Activated T-cell treated with anti-CD3 and anti-CD28 coated beads for 24 hours (primary cell): ENCODE measurements at regions not wholly inside any gene's neighbourhood (a gene's known extent, or its start where the extent isn't known, plus 50 kb on each side); places are given as distances from the start of the nearest gene placed in this dataset.

Experiments used
- DNase-seq: peaks from one replicate; pipeline ENCODE4 v3.0.0-alpha.2; 2020; ENCODE audit warnings: low read depth

DNA sequence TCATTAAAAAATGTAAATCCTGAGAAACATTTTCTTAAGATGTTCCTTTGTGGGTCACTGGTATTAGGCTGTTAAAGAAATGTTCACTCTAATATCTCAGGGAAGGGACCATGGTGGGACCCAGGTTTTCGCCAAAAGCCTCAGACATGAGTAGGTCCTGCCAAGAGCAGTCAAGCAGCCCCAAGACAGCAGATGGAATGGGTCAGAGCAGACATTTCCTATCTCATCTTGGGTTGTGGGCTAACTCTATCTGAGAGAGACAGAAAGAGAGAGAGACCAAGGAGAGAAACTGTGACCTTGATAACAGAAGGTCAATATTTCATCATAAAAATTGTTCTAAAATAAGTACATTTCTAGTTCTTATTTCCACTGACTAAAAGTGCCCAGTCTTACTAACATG, 661.7 kb downstream of the TSN start:
- no peak for DNase-seq

DNA sequence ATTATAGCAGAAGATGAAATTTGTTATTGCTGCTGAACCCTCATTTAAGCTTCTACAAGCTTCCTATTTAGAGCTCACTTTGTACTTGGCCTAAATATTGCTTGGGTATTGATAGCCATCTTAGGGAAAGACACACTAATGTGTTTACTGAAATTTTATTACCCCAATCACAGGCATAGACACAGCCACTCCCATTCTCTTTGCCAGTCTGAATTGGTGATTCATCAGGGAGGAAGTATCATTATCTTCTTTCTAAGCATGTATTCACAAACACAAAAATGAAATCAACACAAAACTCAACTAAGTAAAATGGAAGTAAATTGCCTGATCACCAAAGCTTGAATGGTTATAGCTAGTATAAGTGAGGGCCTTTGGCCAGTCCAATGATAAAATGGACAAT, 666.3 kb downstream of the TSN start:
- DNase-seq: no peak

DNA sequence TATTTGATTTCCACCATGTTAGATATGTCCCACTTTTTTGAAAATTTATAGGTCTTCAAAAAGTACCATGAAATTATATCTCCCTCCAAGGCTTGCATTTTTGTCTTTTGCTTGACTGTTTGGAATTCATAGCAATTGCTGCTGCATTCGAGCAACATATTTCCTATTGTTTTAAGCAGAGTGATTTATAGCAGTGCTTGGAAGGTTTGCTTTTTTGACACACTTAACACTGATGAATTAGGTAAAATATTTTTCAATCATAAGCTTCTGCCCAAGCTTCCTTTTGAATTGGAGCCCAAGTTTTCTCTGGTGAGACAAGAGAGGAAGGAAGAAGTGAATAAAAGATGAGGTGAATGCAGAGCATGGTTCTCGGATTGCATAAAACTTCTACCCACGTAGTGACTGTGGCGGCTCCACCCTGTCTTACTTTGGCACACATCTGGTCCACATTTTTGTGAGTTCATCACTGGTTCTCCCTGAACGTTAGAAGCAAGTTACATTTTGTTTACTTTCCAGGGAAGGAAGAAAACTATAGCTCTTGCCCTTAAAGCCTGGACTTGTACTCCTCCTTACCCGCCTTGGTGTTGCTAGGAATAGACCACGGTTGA, 667.0 kb downstream of the TSN start:
- no peak for DNase-seq

DNA sequence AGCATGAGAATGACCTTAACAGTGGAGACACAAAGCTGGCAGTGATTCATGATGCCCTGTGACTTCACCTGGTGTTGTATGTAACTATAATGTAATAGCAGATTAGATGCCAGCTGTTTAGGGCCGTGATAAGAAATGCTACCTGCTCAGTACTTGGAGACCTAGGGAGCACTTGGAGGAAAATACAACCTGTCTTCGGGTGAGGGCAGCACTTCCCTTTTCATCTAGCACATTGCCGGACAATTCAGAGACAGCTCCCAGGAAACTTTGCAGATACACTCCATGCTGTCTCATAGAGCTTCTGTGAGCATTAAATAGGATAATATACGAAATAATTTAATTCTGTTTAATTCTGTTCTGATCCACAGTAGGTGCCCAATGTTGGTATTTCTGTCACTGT, 668.5 kb downstream of the TSN start:
- no peak for DNase-seq

DNA sequence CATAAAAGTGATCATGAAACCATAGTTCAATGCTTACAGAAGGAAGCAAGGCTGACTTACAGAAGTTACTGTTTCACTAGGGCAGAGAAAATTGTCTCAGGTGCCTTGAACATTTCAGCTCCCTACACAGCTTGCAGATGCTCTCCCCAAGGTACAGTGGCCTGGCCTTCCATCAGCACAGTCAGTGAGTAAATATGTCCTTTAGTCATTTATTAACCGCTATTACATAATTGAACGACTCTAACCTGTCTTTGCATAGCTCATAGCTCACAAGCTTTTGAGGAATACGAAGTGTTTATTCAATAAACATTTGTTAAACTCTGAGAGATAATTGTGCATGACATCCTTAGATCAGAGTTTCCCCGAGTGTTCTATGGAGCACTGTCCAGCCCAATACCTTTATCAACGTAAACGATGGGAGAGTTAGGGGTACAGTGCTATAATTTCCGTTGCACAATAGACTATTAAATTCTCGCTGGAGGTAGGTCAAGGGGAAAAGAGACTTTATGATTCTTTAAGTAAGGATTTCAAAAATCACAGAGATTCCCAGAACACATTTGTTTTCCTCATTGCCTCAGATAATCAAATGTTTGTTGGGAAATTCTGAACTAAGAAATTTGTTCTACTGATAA, 677.8 kb downstream of the TSN start:
- DNase-seq: no peak

DNA sequence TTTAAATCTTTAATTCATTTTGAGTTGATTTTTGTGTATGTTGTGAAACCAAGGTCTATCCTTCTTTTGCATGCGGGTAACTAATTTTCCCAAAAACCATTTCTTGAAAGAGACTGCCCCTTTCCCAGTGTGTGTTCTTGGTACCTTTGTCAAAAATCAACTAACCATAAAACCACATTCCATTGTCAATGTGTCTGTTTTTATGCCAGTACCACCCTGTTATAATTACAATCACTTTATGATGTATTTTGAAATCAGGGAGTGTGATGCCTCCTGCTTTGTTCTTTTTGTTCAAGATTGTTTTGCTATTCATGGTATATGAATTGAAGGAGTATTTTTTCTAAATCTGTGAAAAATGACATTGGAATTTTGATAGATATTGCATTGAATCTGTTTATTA, 689.6 kb downstream of the TSN start:
- no peak for DNase-seq

DNA sequence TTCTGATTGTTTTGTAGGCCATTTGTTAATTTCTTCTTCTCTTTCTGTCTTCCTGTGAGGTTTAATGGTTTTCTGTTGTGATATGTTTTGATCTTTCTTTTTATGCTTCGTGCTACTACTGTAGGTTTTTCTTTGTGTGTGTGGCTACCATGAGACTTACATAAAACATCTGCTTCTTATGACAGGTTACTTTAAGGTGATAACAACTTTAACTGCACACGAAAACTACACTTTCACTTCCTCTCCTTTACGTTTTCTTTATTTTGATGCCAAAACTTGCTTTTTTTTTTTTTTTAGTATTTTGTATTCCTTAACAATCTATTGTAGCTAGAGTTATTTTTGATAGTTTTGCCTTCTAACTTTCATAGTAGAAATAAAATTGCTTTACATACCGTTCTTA, 691.3 kb downstream of the TSN start:
- no peak for DNase-seq

DNA sequence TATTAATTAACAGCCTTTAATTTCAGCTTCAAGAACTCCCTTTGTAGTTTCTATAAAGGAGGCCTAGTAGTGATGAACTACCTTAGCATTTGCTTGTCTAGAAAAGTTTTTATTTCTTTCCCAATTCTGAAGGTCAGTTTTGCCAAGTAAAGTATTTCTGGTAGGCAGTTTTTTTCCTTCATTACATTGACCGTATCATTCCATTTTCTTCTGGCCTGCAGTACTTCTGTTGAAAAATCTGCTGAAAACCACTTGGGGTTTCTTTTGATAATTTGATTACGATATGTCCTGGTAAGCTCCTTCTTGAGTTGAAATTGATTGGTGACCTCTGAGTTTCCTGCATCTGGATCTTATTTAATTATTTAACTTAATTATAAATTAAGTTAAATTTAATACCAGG, 691.8 kb downstream of the TSN start:
- no peak for DNase-seq

DNA sequence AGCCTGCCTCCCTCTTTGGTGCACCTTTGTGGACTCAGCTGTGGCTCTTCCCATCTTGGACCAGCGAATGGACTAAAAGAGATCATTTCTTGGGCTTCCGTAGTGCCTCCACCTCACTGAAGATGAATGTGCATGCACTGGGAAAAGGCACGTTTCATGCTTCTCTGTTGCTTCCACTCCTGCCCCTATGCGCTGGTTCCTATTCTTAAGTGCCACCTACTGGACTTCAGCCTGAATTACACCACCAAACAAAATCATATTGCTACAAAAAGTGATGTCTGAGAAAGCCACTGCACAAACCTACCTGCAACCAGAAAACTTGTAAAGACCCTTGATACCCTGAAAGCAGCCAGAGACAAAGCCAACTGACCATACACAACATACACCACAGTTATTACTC, 695.6 kb downstream of the TSN start:
- no peak for DNase-seq

DNA sequence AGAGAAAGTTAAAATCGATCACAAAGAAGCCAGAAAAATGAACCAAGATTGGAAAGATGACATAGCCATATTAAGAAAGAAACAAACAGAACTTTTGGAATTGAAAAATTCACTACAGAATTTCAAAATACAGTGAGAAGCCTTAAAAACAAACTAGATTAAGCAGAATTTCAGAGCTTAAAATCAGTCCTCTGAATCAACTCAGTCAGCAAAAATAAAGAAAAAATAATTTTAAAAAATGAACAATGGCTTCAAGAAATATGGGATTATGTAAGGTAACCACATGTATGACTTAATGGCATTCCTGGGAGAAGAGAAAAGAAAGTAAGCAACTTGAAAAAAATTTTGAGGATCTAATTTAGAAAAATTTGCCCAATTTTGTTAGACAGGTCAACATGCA, 696.2 kb downstream of the TSN start:
- no peak for DNase-seq

DNA sequence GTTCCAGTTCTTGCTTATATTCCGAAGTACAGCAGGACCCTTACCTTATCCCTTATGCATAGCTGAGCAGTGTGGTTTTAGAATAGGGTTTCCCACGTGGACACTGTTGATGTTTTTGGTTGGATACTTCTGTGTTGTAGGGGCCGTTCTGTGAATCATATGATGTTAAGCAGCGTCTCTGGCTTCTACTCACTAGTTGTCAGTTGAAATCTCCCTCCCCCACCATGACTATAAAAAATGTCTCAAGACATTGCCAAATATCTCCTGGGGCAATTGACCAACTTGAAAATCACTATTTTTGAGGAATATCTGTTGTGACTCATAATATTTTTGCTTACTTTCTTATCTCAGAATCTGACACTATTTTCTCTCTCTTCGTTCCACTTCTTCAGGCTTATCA, 713.7 kb downstream of the TSN start:
- no peak for DNase-seq

DNA sequence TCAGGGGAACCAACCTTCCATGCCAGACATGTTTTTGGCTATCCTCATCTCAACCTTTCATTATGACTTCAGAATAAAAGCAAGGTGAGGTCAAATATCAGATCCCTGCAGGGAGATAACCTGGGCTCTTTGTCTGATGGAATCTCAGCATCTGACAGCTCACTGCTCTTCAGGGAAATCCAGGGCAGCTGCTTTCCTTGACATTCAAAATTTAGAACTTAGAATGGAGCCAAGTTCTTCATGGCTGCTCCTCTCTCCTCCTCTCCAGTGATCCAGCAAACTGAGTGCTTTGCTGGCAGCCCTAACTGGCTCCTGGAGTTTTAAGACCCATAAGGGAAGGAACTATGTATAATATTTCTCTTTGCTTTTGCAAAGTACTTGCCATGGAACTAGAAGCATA, 716.3 kb downstream of the TSN start:
- DNase-seq: no peak

DNA sequence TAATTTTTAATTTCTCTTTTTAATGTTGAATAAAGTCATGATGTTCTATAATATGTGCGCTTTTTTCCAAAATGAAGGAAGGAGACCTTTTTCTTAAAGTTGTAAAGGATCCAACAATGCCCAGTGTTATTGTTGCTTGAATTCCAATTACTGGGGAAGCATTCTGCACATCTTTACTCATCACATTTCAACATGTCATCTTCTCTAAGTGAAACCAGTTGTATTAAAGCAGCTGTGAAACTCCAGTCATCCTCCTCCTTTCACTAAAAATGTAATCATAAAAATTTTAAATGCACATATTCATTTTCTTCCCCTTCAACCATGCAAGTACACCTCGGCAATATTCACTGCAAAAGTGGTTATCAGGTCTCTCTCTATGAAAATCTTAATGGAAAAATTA, 722.7 kb downstream of the TSN start:
- no peak for DNase-seq

DNA sequence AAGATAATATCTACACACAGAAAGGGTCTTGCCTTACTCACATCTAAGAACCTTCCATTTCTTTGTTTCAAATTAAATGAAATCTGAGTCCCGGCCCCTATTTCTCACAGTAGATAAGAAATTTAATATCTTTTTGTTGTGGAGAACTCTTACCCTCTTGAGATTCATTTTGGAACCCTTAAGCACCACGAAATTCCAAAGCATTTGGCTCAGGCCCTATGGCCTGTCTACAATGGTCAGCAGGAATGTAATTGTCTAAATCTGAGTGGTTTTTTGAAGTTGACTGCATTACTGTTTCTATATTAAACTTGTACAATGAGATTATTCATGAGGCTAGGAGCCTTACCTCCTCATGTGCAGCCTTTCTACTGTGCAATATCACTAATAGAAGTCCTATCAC, 723.3 kb downstream of the TSN start:
- DNase-seq: no peak

DNA sequence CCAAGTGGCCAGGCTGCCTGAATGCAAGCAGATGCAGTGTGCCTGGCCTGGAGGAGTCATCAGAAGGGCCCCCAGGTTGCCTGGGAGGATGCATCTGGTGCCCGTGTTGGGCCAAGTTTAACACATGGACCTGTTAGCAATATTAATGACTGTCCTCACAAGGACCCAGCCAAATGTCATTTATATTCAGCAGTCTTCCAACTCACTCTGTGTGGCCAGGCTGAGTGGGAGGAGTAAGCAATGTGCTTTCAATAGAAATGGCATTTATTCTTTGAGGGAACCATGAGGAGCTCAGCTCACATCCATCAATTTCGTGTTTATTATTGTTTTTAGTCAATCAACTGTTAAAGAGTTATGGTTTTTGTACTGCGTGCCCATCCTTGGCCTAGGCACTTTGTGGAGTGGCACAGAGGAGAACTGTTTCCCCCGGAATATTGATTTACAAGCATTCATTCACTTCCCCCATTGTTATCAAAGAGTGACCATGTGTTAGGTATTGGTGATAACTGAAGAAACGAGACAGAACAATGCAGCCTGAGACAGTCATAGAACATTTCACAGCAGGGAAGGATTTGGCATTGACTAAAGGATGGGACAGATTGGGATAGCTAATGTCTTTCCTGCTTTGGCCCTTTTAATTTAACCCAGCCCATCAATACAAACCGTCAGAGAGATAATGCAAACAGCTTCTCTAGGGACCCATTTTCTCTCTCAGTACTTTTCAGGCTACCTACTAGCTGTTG, 725.2 kb downstream of the TSN start:
- no peak for DNase-seq

DNA sequence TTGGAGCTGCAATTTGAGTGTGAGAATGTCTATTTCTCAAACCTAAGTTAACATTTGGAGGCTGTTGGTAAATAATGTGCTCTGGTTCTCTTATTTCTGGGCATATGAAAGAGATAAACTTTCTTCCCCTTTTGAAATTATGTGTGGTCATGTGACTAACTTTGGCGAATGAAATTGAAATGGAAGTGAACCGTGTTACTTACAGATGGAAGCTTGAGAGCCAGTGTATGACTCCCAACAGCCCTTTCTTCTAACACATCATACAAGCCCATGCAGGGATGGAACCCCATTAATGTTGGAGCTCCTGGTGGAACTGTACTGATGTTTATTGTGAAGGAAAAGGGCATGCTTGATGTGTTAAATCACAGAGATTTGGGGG, 725.8 kb downstream of the TSN start:
- no peak for DNase-seq

DNA sequence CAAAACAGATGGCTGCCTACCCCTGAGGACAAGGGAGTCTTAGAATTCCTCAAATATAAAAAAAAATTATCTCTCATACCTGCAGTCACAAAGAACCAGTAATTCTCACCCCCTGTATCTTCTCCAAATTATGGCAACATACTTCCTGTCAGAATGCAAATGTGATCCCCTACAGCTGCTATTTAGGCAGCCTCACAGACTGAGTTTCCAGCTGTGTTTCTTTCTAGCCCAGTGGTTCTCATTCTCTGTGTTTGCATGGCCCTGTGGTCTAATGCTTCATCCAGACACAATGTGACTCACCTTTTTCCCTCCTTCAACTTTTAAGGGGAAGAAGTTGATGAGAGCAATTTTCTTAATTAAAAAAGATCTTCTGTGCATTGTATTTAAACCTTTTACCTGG, 726.3 kb downstream of the TSN start:
- no peak for DNase-seq

DNA sequence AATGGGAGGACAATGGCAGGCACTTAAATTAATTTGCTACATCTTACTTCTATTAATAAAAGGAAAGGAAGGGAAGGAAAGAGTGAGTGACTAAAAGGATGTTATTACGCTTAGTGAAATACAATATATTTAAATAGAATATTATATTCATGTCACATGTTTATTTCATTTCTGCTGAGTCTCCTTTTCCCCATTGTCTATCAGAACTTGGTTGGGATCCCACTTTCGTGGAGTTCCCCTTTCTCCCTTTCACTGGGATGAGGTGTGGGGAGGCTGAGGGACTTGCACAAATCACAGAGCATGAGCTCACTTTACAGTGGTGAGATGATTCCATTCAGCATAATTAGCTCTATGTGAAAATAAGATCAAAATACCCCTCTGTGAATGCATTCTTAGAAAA, 730.6 kb downstream of the TSN start:
- no peak for DNase-seq

DNA sequence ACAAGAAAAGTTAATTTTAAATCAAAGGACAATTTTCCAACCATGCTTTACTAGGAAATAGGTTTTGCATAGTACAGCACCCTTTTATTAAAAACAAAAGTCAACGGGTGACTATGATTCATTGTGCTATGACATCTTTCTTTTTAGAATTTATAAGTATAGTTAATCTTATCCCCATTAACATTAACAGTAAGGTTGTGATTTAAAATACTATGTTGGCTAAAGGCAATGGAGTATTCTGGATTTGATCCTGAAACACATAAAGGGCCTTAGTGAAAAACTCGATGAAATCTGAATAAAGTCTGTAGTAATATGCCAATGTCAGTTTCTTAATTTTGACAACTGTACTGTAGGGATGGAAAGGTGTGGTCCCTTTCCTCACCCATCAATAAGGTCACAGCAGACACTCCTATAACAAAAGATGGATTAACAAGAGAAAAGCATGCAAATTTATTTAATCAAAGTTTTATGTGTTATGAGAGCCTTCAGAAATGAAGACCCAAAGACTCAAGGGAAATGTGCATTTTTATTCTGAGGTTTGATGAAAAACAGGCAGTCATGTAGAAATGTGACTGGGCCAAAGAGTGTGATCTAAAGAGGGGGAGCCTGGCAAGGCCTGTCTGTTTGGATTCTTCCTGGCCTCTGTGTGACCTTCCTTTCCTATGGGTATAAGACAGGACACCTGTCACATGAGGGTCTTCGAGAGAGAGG, 731.4 kb downstream of the TSN start:
- no peak for DNase-seq

DNA sequence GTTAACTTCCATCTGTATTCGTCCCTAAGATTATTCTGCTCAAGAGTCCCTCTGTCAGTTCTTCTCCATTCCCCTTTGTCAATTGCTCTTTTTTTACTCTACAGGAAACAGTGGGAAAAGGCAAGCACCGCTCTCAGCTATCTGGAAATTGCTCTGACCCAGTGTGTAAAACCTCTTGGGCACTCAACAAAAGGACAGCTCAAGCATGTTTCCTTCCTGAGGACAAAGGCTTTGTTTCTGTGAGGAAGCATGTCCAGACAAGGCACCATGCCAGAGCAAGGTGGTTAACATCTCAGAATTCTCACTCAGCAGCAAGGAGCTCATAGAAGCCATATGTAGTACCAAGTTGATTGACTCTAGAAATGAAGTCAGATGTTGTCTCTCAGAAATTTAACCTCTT, 735.6 kb downstream of the TSN start:
- DNase-seq: no peak

DNA sequence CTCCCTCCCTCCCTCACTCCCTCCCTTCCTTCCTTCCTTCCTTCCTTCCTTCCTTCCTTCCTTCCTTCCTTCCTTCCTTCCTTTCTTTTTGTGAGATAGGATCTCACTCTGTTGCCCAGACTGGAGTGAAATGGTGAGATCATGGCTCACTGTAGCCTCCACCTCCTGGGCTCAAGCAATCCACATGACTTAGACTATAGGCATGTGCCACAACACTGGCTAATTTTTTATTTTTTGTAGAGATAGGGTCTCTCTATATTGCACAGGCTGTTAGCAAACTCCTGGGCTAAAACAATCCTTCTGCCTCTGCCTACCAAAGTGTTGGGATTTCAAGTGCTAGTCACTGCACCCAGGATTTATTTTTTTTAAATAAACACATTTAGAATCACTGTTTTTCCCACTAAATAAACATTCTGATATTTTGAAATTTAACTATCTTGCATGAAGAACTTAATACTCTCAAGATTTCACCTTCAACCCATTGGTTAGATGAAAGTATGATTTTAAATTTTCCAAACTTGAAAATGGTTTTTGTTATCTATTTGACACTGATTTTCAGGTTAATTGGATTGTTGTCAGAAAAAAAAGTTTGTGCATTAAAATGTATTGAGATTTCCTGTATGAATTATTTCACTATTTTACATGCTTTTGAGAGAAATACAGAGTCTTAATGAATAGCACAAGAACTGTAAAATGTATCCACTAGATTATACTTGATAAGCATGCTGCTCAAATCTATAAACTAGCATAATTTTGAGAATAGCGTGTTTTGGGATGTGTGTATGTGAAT, 745.1 kb downstream of the TSN start:
- DNase-seq: no peak

DNA sequence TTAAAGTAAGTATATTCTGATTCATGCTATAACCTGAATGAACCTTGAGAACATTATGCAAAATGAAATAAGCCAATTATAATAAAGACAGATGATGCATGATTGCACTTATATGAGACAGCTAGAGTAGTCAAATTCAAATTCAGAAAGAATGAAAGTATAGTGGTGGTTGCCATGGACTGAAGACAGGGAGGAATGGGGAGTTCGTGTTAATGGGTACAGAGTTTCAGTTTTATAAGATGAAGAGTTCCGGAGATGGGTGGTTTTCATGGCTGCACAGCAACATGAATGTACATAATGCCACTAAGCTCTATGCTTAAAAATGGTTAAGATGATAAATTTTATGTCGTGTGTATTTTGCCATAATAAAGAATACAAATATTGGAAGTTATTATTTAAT, 751.2 kb downstream of the TSN start:
- DNase-seq: no peak
